Left ventricle myocardium inferior (tissue), 1 donor: ENCODE measurements at regions not wholly inside any gene's neighbourhood (a gene's known extent, or its start where the extent isn't known, plus 50 kb on each side); places are given as distances from the start of the nearest gene placed in this dataset.

Source experiments
- DNase-seq: peaks from one replicate; pipeline ENCODE4 v3.0.0-alpha.2; 2020
- H3K27ac ChIP-seq: fragments of 200-600 bp; replicated peaks from 2 replicates; pipeline ENCODE4 v1.8.0; 2021
- H3K27me3 ChIP-seq: fragments of 200-600 bp; 2 replicates; pipeline ENCODE4 v1.8.0; 2021; ENCODE audit warnings: low read depth
- H3K36me3 ChIP-seq: fragments of 200-600 bp; 2 replicates; pipeline ENCODE4 v1.8.0; 2021
- H3K4me1 ChIP-seq: fragments of 200-600 bp; 2 replicates; pipeline ENCODE4 v1.8.0; 2021
- H3K4me3 ChIP-seq: fragments of 200-600 bp; 2 replicates; pipeline ENCODE4 v1.8.0; 2021; ENCODE audit warnings: mild to moderate bottlenecking, moderate library complexity
- H3K9me3 ChIP-seq: fragments of 200-600 bp; replicated peaks from 2 replicates; pipeline ENCODE4 v1.8.0; 2021
- CTCF ChIP-seq: fragments of 200-600 bp; IDR thresholded peaks from 2 replicates; pipeline ENCODE4 v1.8.0; 2021; ENCODE audit warnings: antibody characterized with exemption, mild to moderate bottlenecking, borderline replicate concordance
- intact Hi-C: fragments of 100-400 bp; cut with micrococcal nuclease; formaldehyde crosslinking; loops from one replicate; pipeline ENCODE4 v1.11.0; 2022
- donor health status: DM: no; HTN: yes; CAD: no; lungs with severe emphysema.

GRCh38 chr14:82387699-82388098, 854.0 kb upstream of the SEL1L start:
- H3K36me3 ChIP-seq = no peaks in the 10 kb centered on the region
- no peak for DNase-seq
- no peak for TF ChIP-seq CTCF
- H3K27me3 ChIP-seq = no peaks in the 10 kb centered on the region
- no peaks in the 10 kb centered on the region for H3K4me1 ChIP-seq
- intact Hi-C loops = no loop called here
- H3K4me3 ChIP-seq = no peak overlapping the region
- H3K9me3 ChIP-seq = peaks cover 4% of the 10 kb centered on the region
- no peak overlapping the region for H3K27ac ChIP-seq

DNA sequence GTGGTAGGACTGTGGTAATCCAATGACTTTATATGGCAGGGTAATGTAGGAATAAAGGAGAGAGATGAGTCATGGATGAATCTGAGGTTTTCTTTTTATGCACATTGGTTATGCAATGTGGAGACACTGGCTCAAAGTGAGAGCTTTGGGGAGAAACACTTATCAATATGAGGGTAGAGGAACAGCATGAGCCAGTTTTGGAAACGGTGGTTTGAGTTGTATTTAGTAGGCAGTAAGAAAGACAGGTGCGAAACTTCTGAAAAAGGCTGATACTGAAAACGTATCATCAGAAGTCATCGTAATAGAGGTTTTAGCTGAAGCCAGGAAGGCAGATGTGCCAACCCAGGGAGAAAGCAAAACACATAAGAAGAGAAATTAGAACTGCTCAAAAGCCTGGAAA, 854.8 kb upstream of the SEL1L start:
- DNase-seq = no peak
- Histone ChIP-seq H3K27me3 (no peaks in the 10 kb centered on the region), H3K4me3 (no peak overlapping the region), H3K36me3 (no peaks in the 10 kb centered on the region), H3K9me3 (peaks cover 4% of the 10 kb centered on the region), H3K4me1 (no peaks in the 10 kb centered on the region), H3K27ac (no peak overlapping the region)
- no peak for TF ChIP-seq CTCF
- intact Hi-C loops = no loop called here

DNA sequence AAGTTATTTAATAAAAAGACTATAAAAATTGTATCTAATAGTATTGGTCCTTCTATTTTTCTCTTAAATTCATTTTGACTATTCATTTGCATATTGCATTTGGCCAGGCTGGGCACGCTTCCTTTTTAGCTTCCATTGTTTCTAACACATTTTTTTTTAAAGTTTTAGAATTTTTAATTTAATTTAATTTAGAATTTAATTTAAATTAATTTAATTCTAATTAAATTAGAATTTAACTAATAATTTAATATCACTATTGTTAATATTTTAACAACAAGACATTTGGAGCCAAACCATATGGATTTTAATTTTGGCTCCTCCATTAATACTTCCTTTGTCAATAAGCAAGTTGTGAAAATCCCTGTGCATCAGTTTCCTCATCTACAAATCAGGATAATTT, 856.9 kb upstream of the SEL1L start:
- TF ChIP-seq CTCF = no peak
- intact Hi-C loops = no loop called here
- no peaks in the 10 kb centered on the region for H3K36me3 ChIP-seq
- no peaks in the 10 kb centered on the region for H3K27me3 ChIP-seq
- H3K9me3 ChIP-seq = peaks cover 4% of the 10 kb centered on the region
- no peak overlapping the region for H3K27ac ChIP-seq
- no peak overlapping the region for H3K4me3 ChIP-seq
- H3K4me1 ChIP-seq = no peaks in the 10 kb centered on the region
- no peak for DNase-seq

DNA sequence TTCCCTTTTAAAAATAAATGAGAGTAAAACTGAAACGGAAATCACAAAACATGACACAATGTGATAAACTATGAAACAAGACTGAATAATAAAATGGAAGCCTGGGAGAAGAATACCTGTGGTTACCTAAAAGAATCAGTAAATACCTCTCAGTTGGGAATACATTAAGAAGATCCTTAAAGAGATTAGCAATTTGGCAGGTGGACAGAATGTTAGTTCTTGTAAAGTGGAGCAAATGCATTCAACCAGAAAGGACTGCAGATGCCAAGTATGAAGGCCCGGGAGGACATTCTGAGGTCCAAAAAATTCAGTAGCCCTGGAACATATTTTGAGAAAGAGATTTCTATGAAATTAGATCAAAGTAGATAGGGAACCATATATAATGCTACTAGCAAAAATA, 861.3 kb upstream of the SEL1L start:
- Histone ChIP-seq H3K4me3 (no peak overlapping the region), H3K27ac (no peak overlapping the region), H3K27me3 (no peaks in the 10 kb centered on the region), H3K9me3 (no peaks in the 10 kb centered on the region), H3K4me1 (no peaks in the 10 kb centered on the region), H3K36me3 (no peaks in the 10 kb centered on the region)
- intact Hi-C loops = no loop called here
- no peak for TF ChIP-seq CTCF
- DNase-seq = no peak

- intact Hi-C loops = no loop called here
Observed at GRCh38 chr14:82398256-82398655, 864.6 kb upstream of the SEL1L start.

More at GRCh38 chr14:82398256-82398655, 864.6 kb upstream of the SEL1L start:
- H3K4me3 ChIP-seq = peak overlapping the region; percentile 1
- no peaks in the 10 kb centered on the region for H3K9me3 ChIP-seq
- no peak overlapping the region for H3K27ac ChIP-seq
- H3K4me1 ChIP-seq = no peaks in the 10 kb centered on the region
- TF ChIP-seq CTCF = no peak
- no peak for DNase-seq
- H3K27me3 ChIP-seq = no peaks in the 10 kb centered on the region
- no peaks in the 10 kb centered on the region for H3K36me3 ChIP-seq
